Neural cell (in vitro differentiated cells): ENCODE measurements at regions not wholly inside any gene's neighbourhood (a gene's known extent, or its start where the extent isn't known, plus 50 kb on each side); places are given as distances from the start of the nearest gene placed in this dataset.

Experiments
- EP300 ChIP-seq: fragments of 450-650 bp; conservative IDR thresholded peaks from 2 replicates; pipeline ENCODE4 v1.6.1; 2014; ENCODE audit warnings: antibody characterized with exemption, mild to moderate bottlenecking, moderate library complexity; ENCODE audit not compliant: poor library complexity, severe bottlenecking
- EZH2 ChIP-seq: fragments of 200-600, 300-800 bp; shearing (Covaris generic), sonication (generic); IDR thresholded peaks from 2 replicates; pipeline ENCODE4 v1.6.1; 2014; ENCODE audit warnings: antibody characterized with exemption, low read length, borderline replicate concordance, mild to moderate bottlenecking; ENCODE audit not compliant: insufficient read depth, poor library complexity, severe bottlenecking
- POLR2AphosphoS5 ChIP-seq: IDR thresholded peaks from 2 replicates; pipeline ENCODE4 v1.6.1; 2012
- RAD21 ChIP-seq: fragments of 450-650 bp; conservative IDR thresholded peaks from 2 replicates; pipeline ENCODE4 v1.6.1; 2014; ENCODE audit warnings: antibody characterized with exemption, mild to moderate bottlenecking, moderate library complexity
- SMC3 ChIP-seq: fragments of 450-650 bp; conservative IDR thresholded peaks from 2 replicates; pipeline ENCODE4 v1.6.1; 2014; ENCODE audit warnings: antibody characterized with exemption, mild to moderate bottlenecking, moderate library complexity; ENCODE audit not compliant: poor library complexity
- TAF1 ChIP-seq: IDR thresholded peaks from 2 replicates; pipeline ENCODE4 v1.6.1; 2012; ENCODE audit warnings: low read depth
- TF ChIP-seq, protein P1 (sequence below): fragments of 450-650 bp; IDR thresholded peaks from 2 replicates; pipeline ENCODE4 v1.5.1; 2014; ENCODE audit warnings: antibody characterized with exemption, mild to moderate bottlenecking, moderate library complexity; ENCODE audit not compliant: poor library complexity, severe bottlenecking
- TF ChIP-seq, protein P2 (sequence below): IDR thresholded peaks from 2 replicates; pipeline ENCODE4 v1.6.1; 2012; ENCODE audit warnings: borderline replicate concordance

DNA sequence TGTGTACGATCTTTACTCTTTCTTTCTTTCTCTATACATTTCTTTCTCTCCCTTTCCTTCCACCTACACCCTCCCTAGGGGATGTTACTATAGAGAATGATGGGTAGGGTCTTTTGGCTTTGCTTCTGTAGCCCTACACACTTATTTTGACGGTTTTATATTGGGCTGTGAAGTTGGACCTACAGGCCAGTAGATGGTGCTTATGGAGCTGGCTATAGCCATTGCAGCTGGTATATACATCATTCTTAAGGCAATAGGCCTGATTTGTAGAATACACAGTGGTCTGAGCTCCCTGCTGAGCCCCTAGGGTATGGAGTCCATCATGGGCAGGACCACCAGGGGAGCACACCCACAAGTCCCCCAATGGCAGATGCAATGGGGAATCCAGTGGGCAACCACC lies 1869.7 kb downstream of the STIM2 start:
- no peak for TF ChIP-seq SMC3
- TF ChIP-seq, protein P1, sequence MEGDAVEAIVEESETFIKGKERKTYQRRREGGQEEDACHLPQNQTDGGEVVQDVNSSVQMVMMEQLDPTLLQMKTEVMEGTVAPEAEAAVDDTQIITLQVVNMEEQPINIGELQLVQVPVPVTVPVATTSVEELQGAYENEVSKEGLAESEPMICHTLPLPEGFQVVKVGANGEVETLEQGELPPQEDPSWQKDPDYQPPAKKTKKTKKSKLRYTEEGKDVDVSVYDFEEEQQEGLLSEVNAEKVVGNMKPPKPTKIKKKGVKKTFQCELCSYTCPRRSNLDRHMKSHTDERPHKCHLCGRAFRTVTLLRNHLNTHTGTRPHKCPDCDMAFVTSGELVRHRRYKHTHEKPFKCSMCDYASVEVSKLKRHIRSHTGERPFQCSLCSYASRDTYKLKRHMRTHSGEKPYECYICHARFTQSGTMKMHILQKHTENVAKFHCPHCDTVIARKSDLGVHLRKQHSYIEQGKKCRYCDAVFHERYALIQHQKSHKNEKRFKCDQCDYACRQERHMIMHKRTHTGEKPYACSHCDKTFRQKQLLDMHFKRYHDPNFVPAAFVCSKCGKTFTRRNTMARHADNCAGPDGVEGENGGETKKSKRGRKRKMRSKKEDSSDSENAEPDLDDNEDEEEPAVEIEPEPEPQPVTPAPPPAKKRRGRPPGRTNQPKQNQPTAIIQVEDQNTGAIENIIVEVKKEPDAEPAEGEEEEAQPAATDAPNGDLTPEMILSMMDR, result no peak
- no peak for TF ChIP-seq EZH2
- no peak for TF ChIP-seq EP300
- no peak for TF ChIP-seq POLR2AphosphoS5
- no peak for TF ChIP-seq TAF1
- TF ChIP-seq, protein P2, sequence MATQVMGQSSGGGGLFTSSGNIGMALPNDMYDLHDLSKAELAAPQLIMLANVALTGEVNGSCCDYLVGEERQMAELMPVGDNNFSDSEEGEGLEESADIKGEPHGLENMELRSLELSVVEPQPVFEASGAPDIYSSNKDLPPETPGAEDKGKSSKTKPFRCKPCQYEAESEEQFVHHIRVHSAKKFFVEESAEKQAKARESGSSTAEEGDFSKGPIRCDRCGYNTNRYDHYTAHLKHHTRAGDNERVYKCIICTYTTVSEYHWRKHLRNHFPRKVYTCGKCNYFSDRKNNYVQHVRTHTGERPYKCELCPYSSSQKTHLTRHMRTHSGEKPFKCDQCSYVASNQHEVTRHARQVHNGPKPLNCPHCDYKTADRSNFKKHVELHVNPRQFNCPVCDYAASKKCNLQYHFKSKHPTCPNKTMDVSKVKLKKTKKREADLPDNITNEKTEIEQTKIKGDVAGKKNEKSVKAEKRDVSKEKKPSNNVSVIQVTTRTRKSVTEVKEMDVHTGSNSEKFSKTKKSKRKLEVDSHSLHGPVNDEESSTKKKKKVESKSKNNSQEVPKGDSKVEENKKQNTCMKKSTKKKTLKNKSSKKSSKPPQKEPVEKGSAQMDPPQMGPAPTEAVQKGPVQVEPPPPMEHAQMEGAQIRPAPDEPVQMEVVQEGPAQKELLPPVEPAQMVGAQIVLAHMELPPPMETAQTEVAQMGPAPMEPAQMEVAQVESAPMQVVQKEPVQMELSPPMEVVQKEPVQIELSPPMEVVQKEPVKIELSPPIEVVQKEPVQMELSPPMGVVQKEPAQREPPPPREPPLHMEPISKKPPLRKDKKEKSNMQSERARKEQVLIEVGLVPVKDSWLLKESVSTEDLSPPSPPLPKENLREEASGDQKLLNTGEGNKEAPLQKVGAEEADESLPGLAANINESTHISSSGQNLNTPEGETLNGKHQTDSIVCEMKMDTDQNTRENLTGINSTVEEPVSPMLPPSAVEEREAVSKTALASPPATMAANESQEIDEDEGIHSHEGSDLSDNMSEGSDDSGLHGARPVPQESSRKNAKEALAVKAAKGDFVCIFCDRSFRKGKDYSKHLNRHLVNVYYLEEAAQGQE, result no peak
- TF ChIP-seq RAD21, result no peak
